ENCODE measurements at regions not wholly inside any gene's neighbourhood (a gene's known extent, or its start where the extent isn't known, plus 50 kb on each side); places are given as distances from the start of the nearest gene placed in this dataset.

- DNase-seq (ENCODE audit: low read depth, low spot score) = no peak
Measured at GRCh38 chr1:30380625-30380984, 342.8 kb downstream of the MATN1 start.

GRCh38 chr1:30379684-30380624 is 343.4 kb downstream of the MATN1 start:
- DNase-seq (ENCODE audit: low read depth, low spot score) = peak; percentile 7

GRCh38 chr1:30378991-30379581 is 344.3 kb downstream of the MATN1 start:
- DNase-seq (ENCODE audit: low read depth, low spot score) = no peak

GRCh38 chr1:30378003-30378596 is 345.3 kb downstream of the MATN1 start:
- no peak for DNase-seq (ENCODE audit: low read depth, low spot score)

- no peak for DNase-seq (ENCODE audit: low read depth, low spot score)
Measured at GRCh38 chr1:30377230-30378002, 346.0 kb downstream of the MATN1 start.

GRCh38 chr1:30376054-30376697 is 347.2 kb downstream of the MATN1 start:
- DNase-seq (ENCODE audit: low read depth, low spot score) = no peak

GRCh38 chr1:30375156-30375555 is 348.2 kb downstream of the MATN1 start:
- no peak for DNase-seq (ENCODE audit: low read depth, low spot score)

GRCh38 chr1:30374400-30375070 is 348.9 kb downstream of the MATN1 start:
- no peak for DNase-seq (ENCODE audit: low read depth, low spot score)

- DNase-seq (ENCODE audit: low read depth, low spot score) = no peak
Measured at GRCh38 chr1:30373471-30374399, 349.6 kb downstream of the MATN1 start.

- DNase-seq (ENCODE audit: low read depth, low spot score) = no peak
Measured at GRCh38 chr1:30372792-30373433, 350.5 kb downstream of the MATN1 start.

GRCh38 chr1:30371888-30372791 is 351.2 kb downstream of the MATN1 start:
- no peak for DNase-seq (ENCODE audit: low read depth, low spot score)

- no peak for DNase-seq (ENCODE audit: low read depth, low spot score)
Measured at GRCh38 chr1:30371179-30371788, 352.1 kb downstream of the MATN1 start.

- DNase-seq (ENCODE audit: low read depth, low spot score) = no peak
Measured at GRCh38 chr1:30368651-30369240, 354.6 kb downstream of the MATN1 start.

- no peak for DNase-seq (ENCODE audit: low read depth, low spot score)
Measured at GRCh38 chr1:30366911-30367310, 356.5 kb downstream of the MATN1 start.

GRCh38 chr1:30366199-30366598 is 357.2 kb downstream of the MATN1 start:
- no peak for DNase-seq (ENCODE audit: low read depth, low spot score)

- no peak for DNase-seq (ENCODE audit: low read depth, low spot score)
Measured at GRCh38 chr1:30365596-30365995, 357.8 kb downstream of the MATN1 start.

- no peak for DNase-seq (ENCODE audit: low read depth, low spot score)
Measured at GRCh38 chr1:30363031-30363430, 360.4 kb downstream of the MATN1 start.

All from activated CD4-positive, CD25-positive, alpha-beta regulatory T cell treated with anti-CD3 and anti-CD28 coated beads, Interleukin-2, amount 50 U/mL, for 16 hours (primary cell).